NB4 (cell line): ENCODE measurements at regions not wholly inside any gene's neighbourhood (a gene's known extent, or its start where the extent isn't known, plus 50 kb on each side); places are given as distances from the start of the nearest gene placed in this dataset.
A peak's percentile ranks its signal among the peaks of the same experiment; 100 is the strongest.

Experiments used
- DNase-seq: peaks from one replicate; pipeline ENCODE4 v3.0.0; 2010; ENCODE audit warnings: low read depth
- H3K4me3 ChIP-seq: one replicate; pipeline ENCODE4 v1.5.1; 2011; ENCODE audit warnings: mild to moderate bottlenecking, low read depth, low read length, moderate library complexity
- MYC ChIP-seq: IDR thresholded peaks from 2 replicates; pipeline ENCODE4 v1.6.1; 2011; ENCODE audit warnings: low read depth, low read length
- POLR2A ChIP-seq: IDR thresholded peaks from 2 replicates; pipeline ENCODE4 v1.6.1; 2011; ENCODE audit warnings: mild to moderate bottlenecking; ENCODE audit not compliant: insufficient read length; ENCODE audit errors: extremely low read depth
- TF ChIP-seq, protein P1 (sequence below): IDR thresholded peaks from one replicate; pipeline ENCODE4 v1.5.1; 2012; ENCODE audit warnings: low read depth, low read length
- TF ChIP-seq, protein P2 (sequence below): IDR thresholded peaks from 2 replicates; pipeline ENCODE4 v1.6.1; 2011; ENCODE audit warnings: low read depth, low read length

DNA sequence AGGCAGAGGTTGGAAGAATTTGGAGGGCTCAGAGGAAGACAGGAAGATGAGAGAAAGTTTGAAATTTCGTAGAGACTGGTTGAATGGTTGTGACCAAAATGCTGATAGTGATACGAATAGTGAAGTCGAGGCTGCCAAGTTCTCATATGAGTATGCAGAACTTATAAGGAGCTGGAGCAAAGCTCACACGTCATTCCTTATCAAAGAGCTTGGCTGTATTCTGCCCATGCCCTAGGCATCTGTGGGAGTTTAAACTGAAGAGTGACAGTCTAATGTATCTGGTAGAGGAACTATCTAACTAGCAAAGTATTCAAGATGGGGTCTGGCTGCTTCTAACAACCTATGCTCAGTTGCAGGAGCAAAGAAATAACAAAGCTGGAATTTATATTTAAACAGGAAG, 102.1 kb downstream of the PCDH18 start:
- H3K4me3 ChIP-seq, result no peak overlapping the region
- DNase-seq, result no peak
- TF ChIP-seq MYC (no peak), POLR2A (no peak)
- TF ChIP-seq, protein P1, sequence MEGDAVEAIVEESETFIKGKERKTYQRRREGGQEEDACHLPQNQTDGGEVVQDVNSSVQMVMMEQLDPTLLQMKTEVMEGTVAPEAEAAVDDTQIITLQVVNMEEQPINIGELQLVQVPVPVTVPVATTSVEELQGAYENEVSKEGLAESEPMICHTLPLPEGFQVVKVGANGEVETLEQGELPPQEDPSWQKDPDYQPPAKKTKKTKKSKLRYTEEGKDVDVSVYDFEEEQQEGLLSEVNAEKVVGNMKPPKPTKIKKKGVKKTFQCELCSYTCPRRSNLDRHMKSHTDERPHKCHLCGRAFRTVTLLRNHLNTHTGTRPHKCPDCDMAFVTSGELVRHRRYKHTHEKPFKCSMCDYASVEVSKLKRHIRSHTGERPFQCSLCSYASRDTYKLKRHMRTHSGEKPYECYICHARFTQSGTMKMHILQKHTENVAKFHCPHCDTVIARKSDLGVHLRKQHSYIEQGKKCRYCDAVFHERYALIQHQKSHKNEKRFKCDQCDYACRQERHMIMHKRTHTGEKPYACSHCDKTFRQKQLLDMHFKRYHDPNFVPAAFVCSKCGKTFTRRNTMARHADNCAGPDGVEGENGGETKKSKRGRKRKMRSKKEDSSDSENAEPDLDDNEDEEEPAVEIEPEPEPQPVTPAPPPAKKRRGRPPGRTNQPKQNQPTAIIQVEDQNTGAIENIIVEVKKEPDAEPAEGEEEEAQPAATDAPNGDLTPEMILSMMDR, result no peak
- TF ChIP-seq, protein P2, sequence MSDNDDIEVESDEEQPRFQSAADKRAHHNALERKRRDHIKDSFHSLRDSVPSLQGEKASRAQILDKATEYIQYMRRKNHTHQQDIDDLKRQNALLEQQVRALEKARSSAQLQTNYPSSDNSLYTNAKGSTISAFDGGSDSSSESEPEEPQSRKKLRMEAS, result no peak

DNA sequence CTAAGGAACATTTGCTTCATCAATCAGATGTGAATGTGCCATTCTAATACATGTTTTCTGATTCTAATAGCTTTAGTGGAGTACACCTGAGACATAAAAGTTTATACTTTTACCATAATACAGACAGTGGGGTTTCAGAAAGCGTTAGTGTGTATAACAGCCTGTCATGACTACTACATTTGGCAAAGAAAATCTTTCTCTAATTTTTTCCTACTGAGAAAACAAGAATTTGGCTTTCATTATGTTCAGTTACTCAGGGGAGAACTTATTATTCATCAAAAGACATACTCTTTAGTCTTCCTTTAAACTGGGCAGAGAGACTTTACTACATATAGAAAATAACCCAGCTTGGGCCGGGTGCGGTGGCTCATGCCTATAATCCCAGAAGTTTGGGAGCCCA, 104.9 kb downstream of the PCDH18 start:
- DNase-seq, result no peak
- no peak overlapping the region for H3K4me3 ChIP-seq
- TF ChIP-seq MYC (no peak), POLR2A (no peak)
- TF ChIP-seq, protein P2, result no peak
- TF ChIP-seq, protein P1, result no peak

DNA sequence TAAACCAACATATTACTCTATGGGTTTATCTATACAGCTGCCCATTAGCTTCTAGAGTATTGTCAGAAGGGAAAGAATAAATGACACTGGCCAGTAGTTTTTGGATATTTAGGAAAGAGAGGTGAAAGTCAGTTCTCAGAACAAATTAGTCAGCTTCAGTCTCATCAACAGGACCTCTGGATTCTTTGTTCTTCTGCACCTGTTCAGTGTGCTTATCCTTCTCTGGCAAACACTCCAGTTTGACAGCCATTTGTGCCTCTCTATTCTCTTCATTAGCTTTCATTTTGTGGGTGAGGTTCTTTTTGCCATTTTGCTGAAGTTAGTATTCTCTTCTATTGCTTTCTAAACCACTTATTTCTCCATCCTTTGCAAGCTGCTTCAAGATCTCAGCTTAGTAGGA, 107.0 kb downstream of the PCDH18 start:
- no peak overlapping the region for H3K4me3 ChIP-seq
- no peak for TF ChIP-seq POLR2A
- TF ChIP-seq, protein P2, result no peak
- TF ChIP-seq, protein P1, result no peak
- no peak for TF ChIP-seq MYC
- no peak for DNase-seq

DNA sequence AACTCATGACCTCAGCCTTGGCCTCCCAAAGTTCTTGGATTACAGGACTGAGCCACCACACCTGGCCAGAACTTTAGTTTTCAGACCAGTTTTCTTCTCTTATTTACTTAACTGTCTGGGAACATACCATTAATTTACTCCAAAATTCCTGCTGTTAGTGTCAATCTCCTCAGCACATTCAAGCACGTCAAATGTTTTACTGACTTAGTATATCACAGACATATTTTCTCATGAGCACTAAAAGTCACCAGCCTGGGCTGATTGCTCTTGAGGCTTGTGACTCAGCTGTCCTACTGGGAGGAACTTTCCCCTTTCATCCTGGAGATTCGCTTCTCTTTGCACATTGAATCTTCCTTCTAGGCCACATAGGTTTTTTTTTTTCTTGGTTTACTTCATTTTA, 109.6 kb downstream of the PCDH18 start:
- TF ChIP-seq MYC (no peak), POLR2A (no peak)
- TF ChIP-seq, protein P2, result no peak
- TF ChIP-seq, protein P1, result no peak
- no peak for DNase-seq

DNA sequence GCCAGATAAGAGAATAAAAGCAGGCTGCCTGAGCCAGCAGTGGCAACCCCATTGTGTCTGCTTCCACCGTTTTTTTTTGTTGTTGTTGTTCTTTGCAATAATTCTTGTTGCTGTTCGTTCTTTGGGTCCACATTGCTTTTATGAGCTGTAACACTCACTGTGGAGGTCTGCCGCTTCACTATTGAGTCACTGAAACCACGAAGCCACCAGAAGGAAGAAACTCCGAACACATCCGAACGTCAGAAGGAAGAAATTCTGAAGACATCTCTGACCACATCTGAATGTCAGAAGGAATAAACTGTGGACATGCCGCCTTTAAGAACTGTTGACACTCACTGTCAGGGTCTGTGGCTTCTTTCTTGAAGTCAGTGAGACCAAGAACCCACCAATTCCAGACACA, 110.5 kb downstream of the PCDH18 start:
- H3K4me3 ChIP-seq, result no peak overlapping the region
- TF ChIP-seq, protein P1, result no peak
- no peak for TF ChIP-seq POLR2A
- TF ChIP-seq, protein P2, result no peak
- no peak for TF ChIP-seq MYC
- peak; percentile 12 for DNase-seq

More for the DNA sequence above, 109.6 kb downstream of the PCDH18 start:
- H3K4me3 ChIP-seq, result no peak overlapping the region

DNA sequence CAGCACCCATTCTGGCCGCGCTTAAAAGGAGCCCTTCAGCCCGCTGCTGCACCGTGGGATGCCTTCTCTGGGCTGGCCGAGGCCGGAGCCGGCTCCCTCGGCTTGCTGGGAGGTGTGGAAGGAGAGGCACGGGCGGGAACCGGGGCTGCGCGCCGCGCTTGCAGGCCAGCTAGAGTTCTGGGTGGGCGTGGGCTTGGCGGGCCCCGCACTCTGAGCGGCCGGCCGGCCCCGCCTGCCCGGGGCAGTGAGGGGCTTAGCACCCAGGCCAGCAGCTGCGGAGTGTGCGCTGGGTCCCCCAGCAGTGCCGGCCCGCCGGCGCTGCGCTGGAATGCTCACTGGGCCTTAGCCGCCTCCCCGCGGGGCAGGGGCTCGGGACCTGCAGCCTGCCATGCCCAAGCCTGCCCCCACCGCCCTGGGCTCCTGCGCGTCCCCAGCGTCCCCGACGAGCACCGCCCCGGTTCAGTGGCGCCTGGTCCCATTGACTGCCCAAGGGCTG, 111.3 kb downstream of the PCDH18 start:
- DNase-seq, result no peak
- H3K4me3 ChIP-seq, result no peak overlapping the region
- TF ChIP-seq, protein P1, result no peak
